Osteoblast (primary cell): ENCODE measurements at regions not wholly inside any gene's neighbourhood (a gene's known extent, or its start where the extent isn't known, plus 50 kb on each side); places are given as distances from the start of the nearest gene placed in this dataset.

Experiments
- DNase-seq: peaks from one replicate; pipeline ENCODE4 v3.0.0; 2011; ENCODE audit warnings: low spot score, mixed read lengths; ENCODE audit not compliant: insufficient read length; ENCODE audit errors: missing footprints
- H2AFZ ChIP-seq: 2 replicates; pipeline ENCODE4 v1.6.0; 2011; ENCODE audit warnings: mild to moderate bottlenecking, low read length
- H3K27ac ChIP-seq: 2 replicates; pipeline ENCODE4 v1.5.1; 2011; ENCODE audit warnings: mild to moderate bottlenecking, low read depth, low read length, moderate library complexity
- H3K27me3 ChIP-seq: 2 replicates; pipeline ENCODE4 v1.6.0; 2012; ENCODE audit warnings: mild to moderate bottlenecking, control low read depth, inconsistent platforms, low read length, moderate library complexity; ENCODE audit not compliant: insufficient read depth
- H3K36me3 ChIP-seq: 2 replicates; pipeline ENCODE4 v1.5.1; 2011; ENCODE audit warnings: mild to moderate bottlenecking, low read length, control low read depth, moderate library complexity; ENCODE audit not compliant: insufficient read depth
- H3K4me1 ChIP-seq: 2 replicates; pipeline ENCODE4 v1.5.1; 2011; ENCODE audit warnings: mild to moderate bottlenecking, low read length, control low read depth, moderate library complexity; ENCODE audit not compliant: insufficient read depth
- H3K4me2 ChIP-seq: 2 replicates; pipeline ENCODE4 v1.6.0; 2011; ENCODE audit warnings: mild to moderate bottlenecking, low read length; ENCODE audit not compliant: insufficient read depth
- H3K4me3 ChIP-seq: fragments of 200-600 bp; sonication (generic); 3 replicates; pipeline ENCODE4 v1.5.1; 2012; ENCODE audit warnings: mild to moderate bottlenecking, low read length, inconsistent platforms; ENCODE audit not compliant: insufficient read depth
- H3K79me2 ChIP-seq: 2 replicates; pipeline ENCODE4 v1.6.0; 2012; ENCODE audit warnings: mild to moderate bottlenecking, low read length, control low read depth, inconsistent platforms; ENCODE audit not compliant: insufficient read depth
- H3K9me3 ChIP-seq: 2 replicates; pipeline ENCODE4 v1.5.1; 2011; ENCODE audit warnings: low read depth, low read length, control low read depth
- H4K20me1 ChIP-seq: 2 replicates; pipeline ENCODE4 v1.6.0; 2012; ENCODE audit warnings: mild to moderate bottlenecking, low read length, control low read depth; ENCODE audit not compliant: insufficient read depth
- TF ChIP-seq, protein P1 (sequence below): IDR thresholded peaks from 2 replicates; pipeline ENCODE4 v1.5.1; 2011; ENCODE audit warnings: mild to moderate bottlenecking, low read depth, low read length, moderate library complexity; ENCODE audit errors: extremely low read depth

GRCh38 chr6:167664678-167665660 lies 161.7 kb upstream of the AFDN start:
- H3K4me1 ChIP-seq: no peaks in the 10 kb centered on the region
- no peak for DNase-seq
- no peaks in the 10 kb centered on the region for H3K9me3 ChIP-seq
- TF ChIP-seq, protein P1, sequence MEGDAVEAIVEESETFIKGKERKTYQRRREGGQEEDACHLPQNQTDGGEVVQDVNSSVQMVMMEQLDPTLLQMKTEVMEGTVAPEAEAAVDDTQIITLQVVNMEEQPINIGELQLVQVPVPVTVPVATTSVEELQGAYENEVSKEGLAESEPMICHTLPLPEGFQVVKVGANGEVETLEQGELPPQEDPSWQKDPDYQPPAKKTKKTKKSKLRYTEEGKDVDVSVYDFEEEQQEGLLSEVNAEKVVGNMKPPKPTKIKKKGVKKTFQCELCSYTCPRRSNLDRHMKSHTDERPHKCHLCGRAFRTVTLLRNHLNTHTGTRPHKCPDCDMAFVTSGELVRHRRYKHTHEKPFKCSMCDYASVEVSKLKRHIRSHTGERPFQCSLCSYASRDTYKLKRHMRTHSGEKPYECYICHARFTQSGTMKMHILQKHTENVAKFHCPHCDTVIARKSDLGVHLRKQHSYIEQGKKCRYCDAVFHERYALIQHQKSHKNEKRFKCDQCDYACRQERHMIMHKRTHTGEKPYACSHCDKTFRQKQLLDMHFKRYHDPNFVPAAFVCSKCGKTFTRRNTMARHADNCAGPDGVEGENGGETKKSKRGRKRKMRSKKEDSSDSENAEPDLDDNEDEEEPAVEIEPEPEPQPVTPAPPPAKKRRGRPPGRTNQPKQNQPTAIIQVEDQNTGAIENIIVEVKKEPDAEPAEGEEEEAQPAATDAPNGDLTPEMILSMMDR: no peak
- no peak overlapping the region for H2AFZ ChIP-seq
- no peaks in the 10 kb centered on the region for H3K27me3 ChIP-seq
- H3K4me3 ChIP-seq: no peak overlapping the region
- no peaks in the 10 kb centered on the region for H3K36me3 ChIP-seq
- no peaks in the 10 kb centered on the region for H3K79me2 ChIP-seq
- H3K27ac ChIP-seq: no peak overlapping the region
- H3K4me2 ChIP-seq: no peak overlapping the region
- no peaks in the 10 kb centered on the region for H4K20me1 ChIP-seq

DNA sequence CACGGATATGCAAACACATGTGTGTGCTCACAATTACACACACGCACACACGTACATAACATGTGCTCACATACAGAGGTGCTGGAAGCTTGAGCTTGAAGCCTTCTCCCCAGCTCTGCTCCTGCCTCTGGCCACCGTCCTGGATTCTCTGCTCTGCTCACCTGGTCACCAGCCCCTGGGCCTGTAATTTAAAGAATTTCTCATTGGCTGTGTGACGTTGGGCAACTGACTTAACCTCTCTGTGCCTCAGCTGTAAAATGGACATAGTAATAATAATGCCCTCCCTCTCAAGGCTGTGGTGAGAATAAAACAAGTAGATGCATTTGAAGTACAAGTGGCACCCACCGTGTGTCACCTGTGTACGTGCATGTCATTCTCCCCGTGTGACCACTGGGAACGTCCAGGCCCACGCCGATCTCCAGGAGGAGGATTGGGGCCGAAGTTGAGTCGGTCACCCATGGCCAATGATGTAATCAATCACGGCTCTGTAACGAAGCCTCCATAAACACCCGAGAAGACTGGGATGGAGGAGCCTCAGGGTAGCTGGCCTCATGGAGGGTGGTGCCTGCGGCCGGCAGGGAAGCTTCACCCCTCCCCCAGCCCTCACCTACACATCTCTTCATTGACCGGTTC lies 160.9 kb upstream of the AFDN start:
- Histone ChIP-seq H3K27me3 (no peaks in the 10 kb centered on the region), H3K9me3 (no peaks in the 10 kb centered on the region), H3K79me2 (no peaks in the 10 kb centered on the region), H3K27ac (no peak overlapping the region), H2AFZ (no peak overlapping the region), H4K20me1 (no peaks in the 10 kb centered on the region), H3K36me3 (no peaks in the 10 kb centered on the region), H3K4me3 (no peak overlapping the region), H3K4me1 (no peaks in the 10 kb centered on the region), H3K4me2 (no peak overlapping the region)
- TF ChIP-seq, protein P1: no peak
- no peak for DNase-seq

DNA sequence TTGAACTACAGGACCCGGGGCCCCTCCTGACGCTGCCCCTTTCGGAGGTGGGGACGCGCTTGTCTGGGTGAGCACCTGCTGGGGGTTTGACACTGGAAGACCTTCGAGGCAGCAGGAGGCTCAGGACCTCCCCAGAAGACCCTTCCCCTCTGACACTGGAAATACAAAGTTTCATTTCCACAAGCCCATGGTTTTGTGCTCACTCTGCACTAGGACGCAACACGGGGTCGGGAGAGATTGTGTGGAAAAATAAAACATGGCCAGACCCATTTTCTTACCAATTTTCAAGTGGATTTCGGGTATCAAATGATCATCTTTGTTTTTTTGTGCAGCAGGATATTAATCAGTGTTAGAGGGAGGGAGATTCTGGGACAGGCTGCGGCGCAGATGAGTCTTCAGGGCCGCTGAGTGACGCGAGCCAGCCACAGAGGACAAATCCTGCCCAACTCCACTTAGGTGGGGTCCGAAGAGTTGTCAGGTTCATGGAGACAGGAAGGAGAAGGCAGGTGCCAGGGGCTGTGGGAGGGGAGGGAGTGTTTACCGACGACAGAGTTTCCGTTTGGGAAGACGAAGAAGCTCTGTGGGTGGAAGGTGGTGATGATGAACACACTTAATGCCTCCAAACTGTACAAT lies 160.0 kb upstream of the AFDN start:
- no peaks in the 10 kb centered on the region for H4K20me1 ChIP-seq
- H3K27me3 ChIP-seq: no peaks in the 10 kb centered on the region
- no peak overlapping the region for H3K4me2 ChIP-seq
- no peak overlapping the region for H2AFZ ChIP-seq
- DNase-seq: no peak
- H3K9me3 ChIP-seq: no peaks in the 10 kb centered on the region
- no peak overlapping the region for H3K27ac ChIP-seq
- H3K79me2 ChIP-seq: no peaks in the 10 kb centered on the region
- H3K4me3 ChIP-seq: no peak overlapping the region
- no peaks in the 10 kb centered on the region for H3K36me3 ChIP-seq
- TF ChIP-seq, protein P1: no peak
- H3K4me1 ChIP-seq: no peaks in the 10 kb centered on the region
